ENCODE measurements at regions not wholly inside any gene's neighbourhood (a gene's known extent, or its start where the extent isn't known, plus 50 kb on each side); places are given as distances from the start of the nearest gene placed in this dataset.

DNA sequence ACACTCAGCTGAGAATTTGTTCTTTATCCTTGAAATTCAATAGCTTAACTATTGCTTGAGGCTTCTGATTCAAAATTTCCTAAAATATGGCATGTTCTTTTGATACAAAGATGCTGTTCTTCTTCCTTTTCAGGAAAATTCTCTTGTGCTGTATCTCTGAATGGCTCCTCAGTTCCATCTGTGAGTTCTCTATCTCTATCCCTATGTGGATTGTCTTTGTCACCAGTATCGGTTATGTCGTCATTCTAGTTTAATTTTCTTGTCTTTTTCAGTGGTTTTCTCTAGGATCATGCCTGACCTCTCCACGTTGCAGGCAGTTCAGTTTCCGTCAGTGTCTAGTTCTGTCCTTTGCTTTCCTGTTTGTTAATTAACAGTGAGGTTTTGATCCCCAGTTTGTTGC, 104.6 kb upstream of the GJB6 start:
- TF ChIP-seq, protein P1, sequence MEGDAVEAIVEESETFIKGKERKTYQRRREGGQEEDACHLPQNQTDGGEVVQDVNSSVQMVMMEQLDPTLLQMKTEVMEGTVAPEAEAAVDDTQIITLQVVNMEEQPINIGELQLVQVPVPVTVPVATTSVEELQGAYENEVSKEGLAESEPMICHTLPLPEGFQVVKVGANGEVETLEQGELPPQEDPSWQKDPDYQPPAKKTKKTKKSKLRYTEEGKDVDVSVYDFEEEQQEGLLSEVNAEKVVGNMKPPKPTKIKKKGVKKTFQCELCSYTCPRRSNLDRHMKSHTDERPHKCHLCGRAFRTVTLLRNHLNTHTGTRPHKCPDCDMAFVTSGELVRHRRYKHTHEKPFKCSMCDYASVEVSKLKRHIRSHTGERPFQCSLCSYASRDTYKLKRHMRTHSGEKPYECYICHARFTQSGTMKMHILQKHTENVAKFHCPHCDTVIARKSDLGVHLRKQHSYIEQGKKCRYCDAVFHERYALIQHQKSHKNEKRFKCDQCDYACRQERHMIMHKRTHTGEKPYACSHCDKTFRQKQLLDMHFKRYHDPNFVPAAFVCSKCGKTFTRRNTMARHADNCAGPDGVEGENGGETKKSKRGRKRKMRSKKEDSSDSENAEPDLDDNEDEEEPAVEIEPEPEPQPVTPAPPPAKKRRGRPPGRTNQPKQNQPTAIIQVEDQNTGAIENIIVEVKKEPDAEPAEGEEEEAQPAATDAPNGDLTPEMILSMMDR (IDR thresholded peaks at IDR 0.05), result no peak
- TF ChIP-seq POLR2A (IDR thresholded peaks at IDR 0.05), result no peak
